SK-N-SH treated with all-trans-retinoic acid at 6 μM for 48 hours (cell line): ENCODE measurements at regions not wholly inside any gene's neighbourhood (a gene's known extent, or its start where the extent isn't known, plus 50 kb on each side); places are given as distances from the start of the nearest gene placed in this dataset.
A peak's percentile ranks its signal among the peaks of the same experiment; 100 is the strongest.

Experiments
- ATAC-seq: fragments of 200-7000 bp; cut with Tn5 transposase; 3 replicates; pipeline ENCODE4 v1.9.1; 2020; ENCODE audit warnings: mild to moderate bottlenecking, moderate library complexity
- ARNTL ChIP-seq: fragments of 450-650 bp; formaldehyde crosslinking; IDR thresholded peaks from 2 replicates; pipeline ENCODE4 v1.5.0; 2020; ENCODE audit warnings: low read depth, mild to moderate bottlenecking, moderate library complexity, borderline replicate concordance
- BACH2 ChIP-seq: fragments of 250-450 bp; sonication (Bioruptor Pico); IDR thresholded peaks from 2 replicates; pipeline ENCODE4 v1.9.0; 2021; ENCODE audit warnings: mild to moderate bottlenecking, borderline replicate concordance
- CSDC2 ChIP-seq: fragments of 250-450 bp; sonication (Bioruptor Pico); IDR thresholded peaks from 2 replicates; pipeline ENCODE4 v1.5.0; 2020; ENCODE audit warnings: mild to moderate bottlenecking, moderate library complexity
- CSRNP3 ChIP-seq: fragments of 250-450 bp; sonication (Bioruptor Pico); IDR thresholded peaks from 2 replicates; pipeline ENCODE4 v1.5.1; 2021; ENCODE audit warnings: mild to moderate bottlenecking, moderate library complexity
- GLIS3 ChIP-seq: fragments of 250-450 bp; sonication (Bioruptor Pico); IDR thresholded peaks from 2 replicates; pipeline ENCODE4 v1.5.0; 2020; ENCODE audit warnings: mild to moderate bottlenecking, moderate library complexity
- ISL1 ChIP-seq: fragments of 250-450 bp; sonication (Bioruptor Pico); IDR thresholded peaks from 2 replicates; pipeline ENCODE4 v2.1.2; 2022; ENCODE audit warnings: mild to moderate bottlenecking, moderate library complexity
- OSR1 ChIP-seq: fragments of 250-450 bp; sonication (Bioruptor Pico); IDR thresholded peaks from 2 replicates; pipeline ENCODE4 v1.8.0; 2022; ENCODE audit warnings: moderate library complexity, mild to moderate bottlenecking, inconsistent platforms
- PATZ1 ChIP-seq: fragments of 250-450 bp; sonication (Bioruptor Pico); IDR thresholded peaks from 2 replicates; pipeline ENCODE4 v1.8.0; 2020; ENCODE audit warnings: mild to moderate bottlenecking, moderate library complexity, borderline replicate concordance
- POU6F1 ChIP-seq: fragments of 250-450 bp; sonication (Bioruptor Pico); IDR thresholded peaks from 2 replicates; pipeline ENCODE4 v1.8.0; 2021; ENCODE audit warnings: low read depth, mild to moderate bottlenecking, moderate library complexity, borderline replicate concordance
- SNAI2 ChIP-seq: fragments of 250-450 bp; sonication (Bioruptor Pico); IDR thresholded peaks from 2 replicates; pipeline ENCODE4 v1.5.0; 2020; ENCODE audit warnings: mild to moderate bottlenecking, moderate library complexity
- TCF4 ChIP-seq: fragments of 250-450 bp; sonication (Bioruptor Pico); IDR thresholded peaks from 2 replicates; pipeline ENCODE4 v1.8.0; 2021; ENCODE audit warnings: mild to moderate bottlenecking, moderate library complexity, borderline replicate concordance
- TOX ChIP-seq: fragments of 250-450 bp; sonication (Bioruptor Pico); IDR thresholded peaks from 2 replicates; pipeline ENCODE4 v1.8.0; 2021; ENCODE audit warnings: mild to moderate bottlenecking, moderate library complexity, borderline replicate concordance
- TSHZ2 ChIP-seq: fragments of 250-450 bp; sonication (Bioruptor Pico); IDR thresholded peaks from 2 replicates; pipeline ENCODE4 v1.5.0; 2020; ENCODE audit warnings: mild to moderate bottlenecking, moderate library complexity
- ZC3H10 ChIP-seq: fragments of 250-450 bp; sonication (Bioruptor Pico); IDR thresholded peaks from 2 replicates; pipeline ENCODE4 v1.5.1; 2021; ENCODE audit warnings: mild to moderate bottlenecking, moderate library complexity
- ZFP3 ChIP-seq: fragments of 250-450 bp; sonication (Bioruptor Pico); IDR thresholded peaks from 2 replicates; pipeline ENCODE4 v1.5.0; 2020; ENCODE audit warnings: mild to moderate bottlenecking, moderate library complexity
- ZFP30 ChIP-seq: fragments of 450-650 bp; formaldehyde crosslinking; IDR thresholded peaks from 2 replicates; pipeline ENCODE4 v1.5.0; 2022; ENCODE audit warnings: mild to moderate bottlenecking, moderate library complexity
- ZNF565 ChIP-seq: fragments of 450-650 bp; formaldehyde crosslinking; conservative IDR thresholded peaks from 2 replicates; pipeline ENCODE4 v1.5.0; 2020; ENCODE audit warnings: low read depth, mild to moderate bottlenecking, moderate library complexity
- ZNF70 ChIP-seq: fragments of 450-650 bp; formaldehyde crosslinking; IDR thresholded peaks from 2 replicates; pipeline ENCODE4 v1.5.0; 2020; ENCODE audit warnings: mild to moderate bottlenecking, moderate library complexity
- ZNF8 ChIP-seq: fragments of 450-650 bp; formaldehyde crosslinking; IDR thresholded peaks from 2 replicates; pipeline ENCODE4 v1.5.0; 2020; ENCODE audit warnings: mild to moderate bottlenecking, moderate library complexity

- TF ChIP-seq BACH2: no peak
Observed at GRCh38 chr1:228827019-228827418, 91.7 kb downstream of the RHOU start (continued).

GRCh38 chr1:228828151-228828550 is 92.9 kb downstream of the RHOU start:
- TF ChIP-seq OSR1 (CRISPR knock-in tag) (no peak), TOX (no peak)
- no peak for ATAC-seq

- TF ChIP-seq CSDC2 (no peak), ZNF8 (CRISPR knock-in tag) (no peak), ZNF565 (CRISPR knock-in tag) (no peak), ZFP30 (CRISPR knock-in tag) (no peak), ISL1 (CRISPR knock-in tag) (no peak), PATZ1 (CRISPR knock-in tag) (no peak), ZC3H10 (no peak), TCF4 (no peak), POU6F1 (no peak), ARNTL (CRISPR knock-in tag) (no peak), GLIS3 (CRISPR knock-in tag) (no peak), SNAI2 (CRISPR knock-in tag) (no peak), TSHZ2 (CRISPR knock-in tag) (no peak)
- peak; percentile 27 for ATAC-seq
Observed at GRCh38 chr1:228830185-228830953, 95.1 kb downstream of the RHOU start.

GRCh38 chr1:228830954-228831481 is 95.7 kb downstream of the RHOU start:
- peak; percentile 96 for ATAC-seq
- TF ChIP-seq ZFP30 (CRISPR knock-in tag) (no peak), CSRNP3 (CRISPR knock-in tag) (no peak), ISL1 (CRISPR knock-in tag) (no peak), ZFP3 (CRISPR knock-in tag) (no peak), GLIS3 (CRISPR knock-in tag) (no peak), CSDC2 (no peak)

GRCh38 chr1:228833911-228834688 is 98.8 kb downstream of the RHOU start:
- ATAC-seq: no peak
- TF ChIP-seq ZFP30 (CRISPR knock-in tag) (no peak), ZFP3 (CRISPR knock-in tag) (no peak), ISL1 (CRISPR knock-in tag) (no peak), ZNF8 (CRISPR knock-in tag) (no peak), TSHZ2 (CRISPR knock-in tag) (no peak), ZNF70 (CRISPR knock-in tag) (no peak), BACH2 (no peak), PATZ1 (CRISPR knock-in tag) (no peak), TOX (no peak), GLIS3 (CRISPR knock-in tag) (no peak), TCF4 (no peak), ZNF565 (CRISPR knock-in tag) (no peak)
